Mammary epithelial cell (primary cell): ENCODE measurements at regions not wholly inside any gene's neighbourhood (a gene's known extent, or its start where the extent isn't known, plus 50 kb on each side); places are given as distances from the start of the nearest gene placed in this dataset.

Experiments
- CTCF ChIP-seq, 2 donors: IDR thresholded peaks in 1 of 2; conservative IDR thresholded peaks in 1 of 2; 2 replicates each; pipeline ENCODE4 v1.5.1; 2011 to 2012; ENCODE audit warnings: inconsistent platforms in 2 of 2, low read length in 2 of 2, mild to moderate bottlenecking in 2 of 2, control low read depth in 1 of 2, low read depth in 1 of 2; ENCODE audit not compliant: insufficient read depth in 1 of 2; ENCODE audit errors: extremely low read depth in 1 of 2
- EZH2 ChIP-seq: IDR thresholded peaks from 2 replicates; pipeline ENCODE4 v1.6.1; 2012; ENCODE audit warnings: low read length, inconsistent platforms, borderline replicate concordance

DNA sequence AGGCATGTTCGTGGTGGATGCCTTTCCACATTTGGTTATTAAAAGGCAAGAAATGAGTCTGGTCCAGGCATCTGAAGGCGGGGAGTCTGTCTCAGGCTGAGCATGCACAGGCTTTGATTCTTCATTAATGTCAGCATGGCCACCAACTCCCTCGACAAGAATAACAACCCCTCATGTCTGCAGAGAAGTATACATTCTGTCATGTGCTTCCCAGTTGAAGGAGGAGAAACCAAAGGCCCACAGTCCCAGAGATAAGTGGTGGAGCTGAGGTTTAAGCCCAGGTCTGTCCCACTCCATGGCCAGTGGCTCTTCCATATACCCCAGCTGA is 61.6 kb upstream of the LAPTM5 start:
- TF ChIP-seq CTCF (conservative IDR thresholded peaks at IDR 0.05 in 1 of 2, IDR thresholded peaks at IDR 0.05 in 1 of 2; ENCODE audit: extremely low read depth in 1 of 2, insufficient read depth in 1 of 2, low read depth in 1 of 2, low read length in 2 of 2) (no peak), EZH2 (no peak)
